HEK293T (cell line): ENCODE measurements at regions not wholly inside any gene's neighbourhood (a gene's known extent, or its start where the extent isn't known, plus 50 kb on each side); places are given as distances from the start of the nearest gene placed in this dataset.

ENCODE experiments used
- CTCF ChIA-PET: fragments of 350-600 bp; formaldehyde crosslinking; extraction: SDS; loops from one replicate; lab custom pipeline; 2021; ENCODE audit warnings: antibody characterized with exemption, inconsistent platforms; lab: Yijun Ruan, JAX
- POLR2A ChIA-PET: fragments of 350-600 bp; formaldehyde crosslinking; extraction: SDS; loops from one replicate; lab custom pipeline; 2020; ENCODE audit warnings: antibody characterized with exemption, inconsistent platforms; lab: Yijun Ruan, JAX
- DNase-seq: peaks from one replicate; pipeline ENCODE4 v3.0.0; 2012; ENCODE audit warnings: mixed read lengths; ENCODE audit errors: extremely low spot score
- ARNT ChIP-seq: fragments of 450-650 bp; IDR thresholded peaks from 2 replicates; pipeline ENCODE4 v1.6.1; 2017; ENCODE audit warnings: mild to moderate bottlenecking
- BHLHE40 ChIP-seq: fragments of 450-650 bp; IDR thresholded peaks from 2 replicates; pipeline ENCODE4 v1.6.1; 2016; ENCODE audit warnings: mild to moderate bottlenecking, moderate library complexity, borderline replicate concordance
- CTBP1 ChIP-seq: fragments of 450-650 bp; IDR thresholded peaks from 2 replicates; pipeline ENCODE4 v1.6.1; 2016; ENCODE audit warnings: borderline replicate concordance
- ELF4 ChIP-seq: fragments of 450-650 bp; IDR thresholded peaks from 2 replicates; pipeline ENCODE4 v1.6.1; 2017; ENCODE audit warnings: antibody characterized with exemption
- FOXA1 ChIP-seq: fragments of 450-650 bp; IDR thresholded peaks from 2 replicates; pipeline ENCODE4 v1.6.1; 2016; ENCODE audit warnings: mild to moderate bottlenecking
- FOXK2 ChIP-seq: fragments of 450-650 bp; IDR thresholded peaks from 2 replicates; pipeline ENCODE4 v1.6.1; 2016; ENCODE audit warnings: mild to moderate bottlenecking
- FOXM1 ChIP-seq: fragments of 450-650 bp; IDR thresholded peaks from 2 replicates; pipeline ENCODE4 v1.6.1; 2017; ENCODE audit warnings: mild to moderate bottlenecking, borderline replicate concordance
- HDGF ChIP-seq: fragments of 450-650 bp; IDR thresholded peaks from 2 replicates; pipeline ENCODE4 v1.6.1; 2017; ENCODE audit warnings: antibody characterized with exemption, borderline replicate concordance
- L3MBTL2 ChIP-seq: fragments of 450-650 bp; conservative IDR thresholded peaks from 2 replicates; pipeline ENCODE4 v1.6.1; 2016; ENCODE audit warnings: mild to moderate bottlenecking
- LEF1 ChIP-seq: fragments of 450-650 bp; IDR thresholded peaks from 2 replicates; pipeline ENCODE4 v1.6.1; 2017; ENCODE audit warnings: mild to moderate bottlenecking, borderline replicate concordance
- NFRKB ChIP-seq: fragments of 450-650 bp; IDR thresholded peaks from 2 replicates; pipeline ENCODE4 v1.6.1; 2016; ENCODE audit warnings: mild to moderate bottlenecking, moderate library complexity
- PKNOX1 ChIP-seq: fragments of 450-650 bp; IDR thresholded peaks from 2 replicates; pipeline ENCODE4 v1.6.1; 2016
- SP1 ChIP-seq: fragments of 450-650 bp; IDR thresholded peaks from 2 replicates; pipeline ENCODE4 v1.6.1; 2017
- SUZ12 ChIP-seq: fragments of 450-650 bp; IDR thresholded peaks from 2 replicates; pipeline ENCODE4 v1.6.1; 2016; ENCODE audit warnings: mild to moderate bottlenecking
- TARDBP ChIP-seq: fragments of 450-650 bp; IDR thresholded peaks from 2 replicates; pipeline ENCODE4 v1.6.1; 2016
- ZNF384 ChIP-seq: fragments of 450-650 bp; IDR thresholded peaks from 2 replicates; pipeline ENCODE4 v1.6.1; 2016

GRCh38 chr5:82806513-82806912 is 270.7 kb downstream of the TMEM167A start:
- TF ChIP-seq SP1 (no peak), L3MBTL2 (no peak)
- ChIA-PET CTCF (no interaction called here), POLR2A (no interaction called here)
- no peak for DNase-seq

- no peak for DNase-seq
- POLR2A ChIA-PET, result no interaction called here
- CTCF ChIA-PET, result no interaction called here
- no peak for TF ChIP-seq ZNF384
- TF ChIP-seq ARNT, result no peak
- no peak for TF ChIP-seq PKNOX1
- TF ChIP-seq FOXK2, result no peak
- no peak for TF ChIP-seq ELF4
- TF ChIP-seq HDGF, result no peak
- no peak for TF ChIP-seq TARDBP
Measured at GRCh38 chr5:82804155-82804690, 273.0 kb downstream of the TMEM167A start.

- TF ChIP-seq TARDBP, result no peak
- TF ChIP-seq ARNT, result no peak
- no peak for TF ChIP-seq SUZ12
- TF ChIP-seq LEF1, result no peak
- no peak for TF ChIP-seq BHLHE40
- no peak for TF ChIP-seq SP1
- no peak for TF ChIP-seq L3MBTL2
- no peak for TF ChIP-seq ZNF384
- no peak for DNase-seq
- POLR2A ChIA-PET, result no interaction called here
- CTCF ChIA-PET, result no interaction called here
Measured at GRCh38 chr5:82802954-82803353, 274.2 kb downstream of the TMEM167A start.

DNA sequence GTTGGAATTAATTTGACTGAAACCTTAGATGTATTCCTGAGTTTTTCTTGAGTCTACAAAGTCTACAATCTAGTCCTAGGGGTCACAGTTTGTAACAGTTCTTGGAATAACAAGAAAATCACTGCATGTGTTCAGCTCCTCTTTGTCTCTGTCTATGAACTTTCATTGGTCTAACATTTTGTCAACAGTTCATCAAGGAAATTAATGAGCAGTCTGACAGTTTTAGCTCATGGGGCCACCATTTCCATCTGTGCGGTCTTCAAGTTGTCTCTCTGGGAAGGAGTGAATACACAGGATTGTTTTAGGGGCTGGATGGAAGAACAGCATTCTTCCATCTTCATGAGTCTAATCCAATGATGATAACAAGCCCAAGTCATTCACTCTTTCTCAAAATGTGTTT is 276.4 kb downstream of the TMEM167A start:
- no peak for DNase-seq
- ChIA-PET CTCF (no interaction called here), POLR2A (no interaction called here)
- no peak for TF ChIP-seq FOXM1

- POLR2A ChIA-PET, result no interaction called here
- CTCF ChIA-PET, result no interaction called here
- no peak for DNase-seq
Measured at GRCh38 chr5:82799361-82800077, 277.7 kb downstream of the TMEM167A start.

GRCh38 chr5:82798676-82799075 is 278.5 kb downstream of the TMEM167A start:
- CTCF ChIA-PET, result no interaction called here
- no peak for DNase-seq
- POLR2A ChIA-PET, result no interaction called here
- TF ChIP-seq L3MBTL2 (no peak), TARDBP (no peak), NFRKB (no peak), LEF1 (no peak), ELF4 (no peak), SUZ12 (no peak), HDGF (no peak), ZNF384 (no peak), SP1 (no peak), CTBP1 (no peak), FOXA1 (no peak), FOXM1 (no peak), PKNOX1 (no peak), ARNT (no peak), BHLHE40 (no peak)

More at GRCh38 chr5:82799361-82800077, 277.7 kb downstream of the TMEM167A start:
- TF ChIP-seq CTBP1 (no peak), HDGF (no peak), TARDBP (no peak), ZNF384 (no peak), FOXM1 (no peak), NFRKB (no peak), SUZ12 (no peak)

GRCh38 chr5:82796643-82797416 is 280.4 kb downstream of the TMEM167A start:
- TF ChIP-seq FOXK2, result no peak
- TF ChIP-seq ELF4, result no peak
- no peak for TF ChIP-seq ZNF384
- no peak for TF ChIP-seq BHLHE40
- TF ChIP-seq L3MBTL2, result no peak
- no peak for TF ChIP-seq FOXM1
- TF ChIP-seq LEF1, result no peak
- no peak for TF ChIP-seq CTBP1
- no peak for TF ChIP-seq FOXA1
- no peak for TF ChIP-seq PKNOX1
- TF ChIP-seq NFRKB, result no peak
- no peak for TF ChIP-seq TARDBP
- ChIA-PET CTCF (no interaction called here), POLR2A (no interaction called here)
- no peak for DNase-seq
